GM23338 (cell line): ENCODE measurements at regions not wholly inside any gene's neighbourhood (a gene's known extent, or its start where the extent isn't known, plus 50 kb on each side); places are given as distances from the start of the nearest gene placed in this dataset.

Experiments used
- CTCF ChIP-seq, 2 experiments: fragments of 200-600 bp in 1 of 2; sonication (generic) in 1 of 2; conservative IDR thresholded peaks; 2 replicates each; pipeline versions ENCODE4 v1.5.1 to v1.6.1; 2016 to 2017; ENCODE audit warnings: antibody characterized with exemption in 2 of 2, low read depth in 2 of 2, mild to moderate bottlenecking in 2 of 2, moderate library complexity in 1 of 2
- EZH2 ChIP-seq: fragments of 200-600 bp; sonication (generic); IDR thresholded peaks from one replicate; pipeline ENCODE4 v1.8.0; 2017; ENCODE audit warnings: antibody characterized with exemption, mild to moderate bottlenecking, low read depth; ENCODE audit not compliant: unreplicated experiment
- EZH2phosphoT487 ChIP-seq: fragments of 200-600 bp; sonication (generic); IDR thresholded peaks from one replicate; pipeline ENCODE4 v1.8.1; 2018; ENCODE audit warnings: antibody characterized with exemption; ENCODE audit not compliant: unreplicated experiment
- JUNB ChIP-seq: IDR thresholded peaks from one replicate; pipeline ENCODE4 v1.6.1; 2016; ENCODE audit warnings: antibody characterized with exemption; ENCODE audit not compliant: unreplicated experiment
- NANOG ChIP-seq: IDR thresholded peaks from 2 replicates; pipeline ENCODE4 v1.6.1; 2016; ENCODE audit warnings: antibody characterized with exemption, borderline replicate concordance
- POLR2AphosphoS5 ChIP-seq: IDR thresholded peaks from 2 replicates; pipeline ENCODE4 v1.6.1; 2016; ENCODE audit warnings: antibody characterized with exemption, low read depth
- STAT1 ChIP-seq: IDR thresholded peaks from one replicate; pipeline ENCODE4 v1.6.1; 2016; ENCODE audit warnings: antibody characterized with exemption; ENCODE audit not compliant: unreplicated experiment
- TF ChIP-seq, protein P1 (sequence below): IDR thresholded peaks from 2 replicates; pipeline ENCODE4 v1.6.1; 2016; ENCODE audit warnings: antibody characterized with exemption
- TF ChIP-seq, protein P2 (sequence below): IDR thresholded peaks from one replicate; pipeline ENCODE4 v1.6.1; 2018; ENCODE audit warnings: antibody characterized with exemption; ENCODE audit not compliant: unreplicated experiment

DNA sequence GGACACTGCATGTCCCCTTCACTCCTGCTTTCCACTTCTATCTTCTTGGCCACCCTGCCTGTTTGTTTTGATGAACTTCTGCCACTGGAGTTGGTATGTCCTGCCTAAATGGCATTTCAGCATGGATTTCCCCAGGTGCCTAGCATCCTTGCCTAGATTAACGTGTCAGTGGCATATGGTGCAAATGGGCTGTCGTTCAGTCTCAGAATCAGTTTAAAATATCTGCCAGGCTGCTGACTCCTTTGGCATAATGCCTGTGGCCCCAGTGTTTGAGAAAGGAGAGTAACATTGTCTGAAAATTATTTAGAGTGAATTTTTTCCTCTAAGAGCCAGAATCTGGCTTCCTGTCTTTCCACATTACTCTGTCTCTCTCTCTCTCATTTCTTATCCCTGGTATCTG, 64.9 kb upstream of the BARHL2 start:
- no peak for TF ChIP-seq CTCF (conservative IDR thresholded peaks at IDR 0.05; ENCODE audit: low read depth in 2 of 2)
- TF ChIP-seq JUNB = no peak
- no peak for TF ChIP-seq STAT1
- TF ChIP-seq, protein P1, sequence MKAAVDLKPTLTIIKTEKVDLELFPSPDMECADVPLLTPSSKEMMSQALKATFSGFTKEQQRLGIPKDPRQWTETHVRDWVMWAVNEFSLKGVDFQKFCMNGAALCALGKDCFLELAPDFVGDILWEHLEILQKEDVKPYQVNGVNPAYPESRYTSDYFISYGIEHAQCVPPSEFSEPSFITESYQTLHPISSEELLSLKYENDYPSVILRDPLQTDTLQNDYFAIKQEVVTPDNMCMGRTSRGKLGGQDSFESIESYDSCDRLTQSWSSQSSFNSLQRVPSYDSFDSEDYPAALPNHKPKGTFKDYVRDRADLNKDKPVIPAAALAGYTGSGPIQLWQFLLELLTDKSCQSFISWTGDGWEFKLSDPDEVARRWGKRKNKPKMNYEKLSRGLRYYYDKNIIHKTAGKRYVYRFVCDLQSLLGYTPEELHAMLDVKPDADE = no peak
- TF ChIP-seq EZH2phosphoT487 = no peak
- TF ChIP-seq, protein P2, sequence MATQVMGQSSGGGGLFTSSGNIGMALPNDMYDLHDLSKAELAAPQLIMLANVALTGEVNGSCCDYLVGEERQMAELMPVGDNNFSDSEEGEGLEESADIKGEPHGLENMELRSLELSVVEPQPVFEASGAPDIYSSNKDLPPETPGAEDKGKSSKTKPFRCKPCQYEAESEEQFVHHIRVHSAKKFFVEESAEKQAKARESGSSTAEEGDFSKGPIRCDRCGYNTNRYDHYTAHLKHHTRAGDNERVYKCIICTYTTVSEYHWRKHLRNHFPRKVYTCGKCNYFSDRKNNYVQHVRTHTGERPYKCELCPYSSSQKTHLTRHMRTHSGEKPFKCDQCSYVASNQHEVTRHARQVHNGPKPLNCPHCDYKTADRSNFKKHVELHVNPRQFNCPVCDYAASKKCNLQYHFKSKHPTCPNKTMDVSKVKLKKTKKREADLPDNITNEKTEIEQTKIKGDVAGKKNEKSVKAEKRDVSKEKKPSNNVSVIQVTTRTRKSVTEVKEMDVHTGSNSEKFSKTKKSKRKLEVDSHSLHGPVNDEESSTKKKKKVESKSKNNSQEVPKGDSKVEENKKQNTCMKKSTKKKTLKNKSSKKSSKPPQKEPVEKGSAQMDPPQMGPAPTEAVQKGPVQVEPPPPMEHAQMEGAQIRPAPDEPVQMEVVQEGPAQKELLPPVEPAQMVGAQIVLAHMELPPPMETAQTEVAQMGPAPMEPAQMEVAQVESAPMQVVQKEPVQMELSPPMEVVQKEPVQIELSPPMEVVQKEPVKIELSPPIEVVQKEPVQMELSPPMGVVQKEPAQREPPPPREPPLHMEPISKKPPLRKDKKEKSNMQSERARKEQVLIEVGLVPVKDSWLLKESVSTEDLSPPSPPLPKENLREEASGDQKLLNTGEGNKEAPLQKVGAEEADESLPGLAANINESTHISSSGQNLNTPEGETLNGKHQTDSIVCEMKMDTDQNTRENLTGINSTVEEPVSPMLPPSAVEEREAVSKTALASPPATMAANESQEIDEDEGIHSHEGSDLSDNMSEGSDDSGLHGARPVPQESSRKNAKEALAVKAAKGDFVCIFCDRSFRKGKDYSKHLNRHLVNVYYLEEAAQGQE = no peak
- no peak for TF ChIP-seq POLR2AphosphoS5
- TF ChIP-seq NANOG = no peak
- no peak for TF ChIP-seq EZH2
